ENCODE measurements at regions not wholly inside any gene's neighbourhood (a gene's known extent, or its start where the extent isn't known, plus 50 kb on each side); places are given as distances from the start of the nearest gene placed in this dataset.

GRCh38 chr2:42924418-42924886 is 132.1 kb upstream of the HAAO start:
- Histone ChIP-seq H3K4me2 (ENCODE audit: low read depth, low read length, poor library complexity, severe bottlenecking) (no peak overlapping the region), H3K4me1 (ENCODE audit: insufficient read depth, low read length, poor library complexity, severe bottlenecking) (no peaks in the 10 kb centered on the region), H3K79me2 (ENCODE audit: insufficient read depth, low read length) (no peaks in the 10 kb centered on the region), H3K4me3 (ENCODE audit: low read length, poor library complexity, severe bottlenecking) (no peak overlapping the region), H3K9me3 (ENCODE audit: insufficient read depth, low read depth, low read length) (no peaks in the 10 kb centered on the region), H4K20me1 (ENCODE audit: insufficient read depth, low read length, poor library complexity, severe bottlenecking) (no peaks in the 10 kb centered on the region), H2AFZ (ENCODE audit: low read length) (no peak overlapping the region), H3K36me3 (ENCODE audit: insufficient read depth, low read length) (no peaks in the 10 kb centered on the region), H3K9ac (ENCODE audit: low read depth, low read length, poor library complexity, severe bottlenecking) (no peak overlapping the region), H3F3A (ENCODE audit: low read depth) (no peaks in the 10 kb centered on the region), H3K27me3 (ENCODE audit: insufficient read depth, low read length, poor library complexity, severe bottlenecking) (no peaks in the 10 kb centered on the region), H3K9me2 (replicated peaks; ENCODE audit: low read depth, low read length) (no peaks in the 10 kb centered on the region)
- no peak for TF ChIP-seq EZH2phosphoT487 (IDR thresholded peaks at IDR 0.05; ENCODE audit: borderline replicate concordance)
- TF ChIP-seq, protein P1, sequence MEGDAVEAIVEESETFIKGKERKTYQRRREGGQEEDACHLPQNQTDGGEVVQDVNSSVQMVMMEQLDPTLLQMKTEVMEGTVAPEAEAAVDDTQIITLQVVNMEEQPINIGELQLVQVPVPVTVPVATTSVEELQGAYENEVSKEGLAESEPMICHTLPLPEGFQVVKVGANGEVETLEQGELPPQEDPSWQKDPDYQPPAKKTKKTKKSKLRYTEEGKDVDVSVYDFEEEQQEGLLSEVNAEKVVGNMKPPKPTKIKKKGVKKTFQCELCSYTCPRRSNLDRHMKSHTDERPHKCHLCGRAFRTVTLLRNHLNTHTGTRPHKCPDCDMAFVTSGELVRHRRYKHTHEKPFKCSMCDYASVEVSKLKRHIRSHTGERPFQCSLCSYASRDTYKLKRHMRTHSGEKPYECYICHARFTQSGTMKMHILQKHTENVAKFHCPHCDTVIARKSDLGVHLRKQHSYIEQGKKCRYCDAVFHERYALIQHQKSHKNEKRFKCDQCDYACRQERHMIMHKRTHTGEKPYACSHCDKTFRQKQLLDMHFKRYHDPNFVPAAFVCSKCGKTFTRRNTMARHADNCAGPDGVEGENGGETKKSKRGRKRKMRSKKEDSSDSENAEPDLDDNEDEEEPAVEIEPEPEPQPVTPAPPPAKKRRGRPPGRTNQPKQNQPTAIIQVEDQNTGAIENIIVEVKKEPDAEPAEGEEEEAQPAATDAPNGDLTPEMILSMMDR (conservative IDR thresholded peaks at IDR 0.05; ENCODE audit: low read length) = no peak

- Histone ChIP-seq H3K79me2 (ENCODE audit: insufficient read depth, low read length) (no peaks in the 10 kb centered on the region), H3K4me3 (ENCODE audit: low read length, poor library complexity, severe bottlenecking) (no peak overlapping the region), H2AFZ (ENCODE audit: low read length) (0 out of 2 replicates have a peak overlapping the region, but pooled peaks have one; percentile 72), H3K27me3 (ENCODE audit: insufficient read depth, low read length, poor library complexity, severe bottlenecking) (no peaks in the 10 kb centered on the region), H3K36me3 (ENCODE audit: insufficient read depth, low read length) (no peaks in the 10 kb centered on the region), H3K4me1 (ENCODE audit: insufficient read depth, low read length, poor library complexity, severe bottlenecking) (no peaks in the 10 kb centered on the region), H3K9me2 (replicated peaks; ENCODE audit: low read depth, low read length) (no peaks in the 10 kb centered on the region), H4K20me1 (ENCODE audit: insufficient read depth, low read length, poor library complexity, severe bottlenecking) (no peaks in the 10 kb centered on the region), H3K9ac (ENCODE audit: low read depth, low read length, poor library complexity, severe bottlenecking) (no peak overlapping the region), H3K9me3 (ENCODE audit: insufficient read depth, low read depth, low read length) (no peaks in the 10 kb centered on the region), H3F3A (ENCODE audit: low read depth) (no peaks in the 10 kb centered on the region), H3K4me2 (ENCODE audit: low read depth, low read length, poor library complexity, severe bottlenecking) (no peak overlapping the region)
- TF ChIP-seq, protein P1 (conservative IDR thresholded peaks at IDR 0.05; ENCODE audit: low read length) = no peak
- TF ChIP-seq EZH2phosphoT487 (IDR thresholded peaks at IDR 0.05; ENCODE audit: borderline replicate concordance) = no peak
Observed at GRCh38 chr2:42923580-42924417, 131.4 kb upstream of the HAAO start.

DNA sequence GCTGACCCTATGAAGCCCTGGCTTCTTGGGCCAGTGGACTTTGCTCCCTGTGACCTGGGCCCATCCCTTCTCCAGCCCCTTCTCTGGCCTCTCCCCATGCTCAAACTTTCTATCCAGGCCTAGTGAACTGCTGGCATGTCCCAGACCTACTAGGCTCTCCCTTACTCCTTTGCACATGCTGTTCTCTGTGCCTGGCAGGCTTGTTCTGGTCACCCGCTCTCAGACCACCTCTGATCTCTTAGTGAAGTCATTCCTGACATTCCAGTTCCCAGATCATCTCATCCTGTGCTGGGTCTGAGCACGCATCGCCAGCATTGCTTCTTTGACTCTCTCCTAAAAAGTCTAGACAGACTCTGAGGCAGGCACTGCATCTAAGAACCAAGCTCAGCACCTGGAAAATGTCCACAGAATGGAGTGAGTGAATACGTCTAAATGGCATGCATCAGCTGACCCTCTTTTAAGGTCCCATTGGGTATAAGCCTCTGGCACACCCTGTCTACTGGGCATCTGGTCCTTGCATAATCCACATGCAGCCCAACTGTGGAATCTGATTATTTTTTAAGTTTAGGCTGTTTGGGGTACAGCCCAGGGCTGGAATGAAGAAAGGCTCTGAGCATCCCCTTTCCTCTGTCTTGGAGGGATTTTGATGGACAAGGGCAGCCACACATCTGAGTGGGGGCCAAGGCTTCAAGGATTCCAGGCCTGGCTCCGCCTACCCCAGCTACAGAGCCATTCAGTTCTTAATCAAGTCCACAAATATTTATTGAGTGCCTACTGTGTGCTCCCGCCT is 130.6 kb upstream of the HAAO start:
- Histone ChIP-seq H2AFZ (ENCODE audit: low read length) (0 out of 2 replicates have a peak overlapping the region, but pooled peaks have one; percentile 72), H3K36me3 (ENCODE audit: insufficient read depth, low read length) (no peaks in the 10 kb centered on the region), H3K9ac (ENCODE audit: low read depth, low read length, poor library complexity, severe bottlenecking) (no peak overlapping the region), H3K9me2 (replicated peaks; ENCODE audit: low read depth, low read length) (no peaks in the 10 kb centered on the region), H3F3A (ENCODE audit: low read depth) (no peaks in the 10 kb centered on the region), H3K9me3 (ENCODE audit: insufficient read depth, low read depth, low read length) (no peaks in the 10 kb centered on the region), H3K79me2 (ENCODE audit: insufficient read depth, low read length) (no peaks in the 10 kb centered on the region), H3K27me3 (ENCODE audit: insufficient read depth, low read length, poor library complexity, severe bottlenecking) (no peaks in the 10 kb centered on the region), H3K4me1 (ENCODE audit: insufficient read depth, low read length, poor library complexity, severe bottlenecking) (no peaks in the 10 kb centered on the region), H3K4me3 (ENCODE audit: low read length, poor library complexity, severe bottlenecking) (no peak overlapping the region), H4K20me1 (ENCODE audit: insufficient read depth, low read length, poor library complexity, severe bottlenecking) (no peaks in the 10 kb centered on the region), H3K4me2 (ENCODE audit: low read depth, low read length, poor library complexity, severe bottlenecking) (no peak overlapping the region)
- TF ChIP-seq EZH2phosphoT487 (IDR thresholded peaks at IDR 0.05; ENCODE audit: borderline replicate concordance) = no peak
- TF ChIP-seq, protein P1 (conservative IDR thresholded peaks at IDR 0.05; ENCODE audit: low read length) = no peak

All from Loucy (cell line).